ENCODE measurements at regions not wholly inside any gene's neighbourhood (a gene's known extent, or its start where the extent isn't known, plus 50 kb on each side); places are given as distances from the start of the nearest gene placed in this dataset.

DNA sequence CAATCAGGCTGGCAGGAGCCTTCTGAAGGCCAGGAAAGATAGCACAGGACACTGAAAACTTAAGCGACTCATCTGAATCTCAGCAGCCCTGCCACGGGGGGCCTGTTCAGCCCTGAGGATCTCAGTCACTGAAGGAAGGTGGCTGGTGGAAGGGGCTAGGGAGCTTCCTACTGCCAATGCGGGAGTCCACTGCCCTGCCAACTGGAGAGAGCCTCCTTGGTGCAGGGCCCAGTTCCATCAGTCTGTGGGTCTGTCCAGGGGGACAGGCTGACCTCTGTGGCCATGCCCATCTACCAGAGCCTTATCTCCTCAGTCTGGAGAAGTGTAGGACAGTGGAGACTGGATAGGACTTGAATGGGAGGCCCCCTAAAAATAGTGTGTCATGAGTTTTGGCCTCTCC is 1851.6 kb downstream of the TP53TG3F start:
- Histone ChIP-seq H4K8ac (replicated peaks; ENCODE audit: insufficient read length, low read depth, low read length) (no peak overlapping the region), H2BK5ac (ENCODE audit: insufficient read length, low read length) (no peak overlapping the region), H3K4me1 (ENCODE audit: insufficient read depth, low read length) (no peaks in the 10 kb centered on the region), H3K14ac (ENCODE audit: insufficient read depth, low read length) (no peak overlapping the region), H4K5ac (ENCODE audit: insufficient read length, low read depth, low read length) (no peak overlapping the region), H4K91ac (ENCODE audit: insufficient read length, low read depth, low read length) (no peak overlapping the region), H2AK5ac (ENCODE audit: insufficient read length, low read length) (no peak overlapping the region), H2BK15ac (ENCODE audit: low read depth, low read length) (no peak overlapping the region), H3K23me2 (ENCODE audit: insufficient read length, low read depth, low read length, poor library complexity, severe bottlenecking) (no peaks in the 10 kb centered on the region), H3K4ac (ENCODE audit: low read depth, low read length) (no peak overlapping the region), H3K9me3 (ENCODE audit: control insufficient read depth, low read depth, low read length) (peaks cover 97% of the 10 kb centered on the region), H3K9ac (ENCODE audit: extremely low read depth, insufficient read length, low read length) (no peak overlapping the region), H3K79me1 (ENCODE audit: insufficient read depth, low read depth, low read length, poor library complexity, severe bottlenecking) (no peaks in the 10 kb centered on the region), H2BK12ac (ENCODE audit: insufficient read length, low read depth, low read length) (no peak overlapping the region), H3K56ac (ENCODE audit: insufficient read length, low read depth, low read length) (no peak overlapping the region), H3K23ac (ENCODE audit: insufficient read length, low read depth, low read length) (no peak overlapping the region), H3K27me3 (ENCODE audit: insufficient read depth, low read length) (no peaks in the 10 kb centered on the region; the same call in 1 of the 2 replicates), H2BK120ac (ENCODE audit: low read depth, low read length, poor library complexity, severe bottlenecking) (no peak overlapping the region), H2AFZ (ENCODE audit: low read length) (no peak overlapping the region), H3K79me2 (ENCODE audit: insufficient read depth, low read length) (no peaks in the 10 kb centered on the region), H4K20me1 (ENCODE audit: control insufficient read depth, insufficient read depth, insufficient read length) (no peaks in the 10 kb centered on the region), H3K27ac (ENCODE audit: insufficient read length, low read depth, low read length) (no peak overlapping the region), H3K18ac (ENCODE audit: insufficient read length, low read depth, low read length) (no peak overlapping the region), H3T11ph (ENCODE audit: low read length) (no peak overlapping the region), H3K4me2 (ENCODE audit: insufficient read depth, insufficient read length, low read length) (no peak overlapping the region), H2BK20ac (ENCODE audit: low read depth, low read length, poor library complexity, severe bottlenecking) (no peak overlapping the region)
- Mint-ChIP-seq H3K4me1 (no peaks in the 10 kb centered on the region), H3K27me3 (ENCODE audit: low read depth) (no peaks in the 10 kb centered on the region), H3K27ac (no peak overlapping the region), H3K9me3 (peaks cover 96 to 98% of the 10 kb centered on the region in 2 experiments), H3K36me3 (ENCODE audit: insufficient read depth in 1 of 3, low read depth in 3 of 3) (peaks cover 5 to 26% (median 15%) of the 10 kb centered on the region in 3 experiments; a peak in 5 of 7 replicates), H3K4me3 (no peak overlapping the region)
- TF ChIP-seq, protein P1, sequence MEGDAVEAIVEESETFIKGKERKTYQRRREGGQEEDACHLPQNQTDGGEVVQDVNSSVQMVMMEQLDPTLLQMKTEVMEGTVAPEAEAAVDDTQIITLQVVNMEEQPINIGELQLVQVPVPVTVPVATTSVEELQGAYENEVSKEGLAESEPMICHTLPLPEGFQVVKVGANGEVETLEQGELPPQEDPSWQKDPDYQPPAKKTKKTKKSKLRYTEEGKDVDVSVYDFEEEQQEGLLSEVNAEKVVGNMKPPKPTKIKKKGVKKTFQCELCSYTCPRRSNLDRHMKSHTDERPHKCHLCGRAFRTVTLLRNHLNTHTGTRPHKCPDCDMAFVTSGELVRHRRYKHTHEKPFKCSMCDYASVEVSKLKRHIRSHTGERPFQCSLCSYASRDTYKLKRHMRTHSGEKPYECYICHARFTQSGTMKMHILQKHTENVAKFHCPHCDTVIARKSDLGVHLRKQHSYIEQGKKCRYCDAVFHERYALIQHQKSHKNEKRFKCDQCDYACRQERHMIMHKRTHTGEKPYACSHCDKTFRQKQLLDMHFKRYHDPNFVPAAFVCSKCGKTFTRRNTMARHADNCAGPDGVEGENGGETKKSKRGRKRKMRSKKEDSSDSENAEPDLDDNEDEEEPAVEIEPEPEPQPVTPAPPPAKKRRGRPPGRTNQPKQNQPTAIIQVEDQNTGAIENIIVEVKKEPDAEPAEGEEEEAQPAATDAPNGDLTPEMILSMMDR (conservative IDR thresholded peaks at IDR 0.05) = no peak
- WGBS (ENCODE audit: extremely low coverage, insufficient read length, low lambda C conversion rate) = no CpG with 5 or more reads among the region's 3 CpGs
- DNase-seq = no peak

Data from H9 (cell line).